NCI-H2227 (cell line): ENCODE measurements at regions not wholly inside any gene's neighbourhood (a gene's known extent, or its start where the extent isn't known, plus 50 kb on each side); places are given as distances from the start of the nearest gene placed in this dataset.

Experiments used
- DNase-seq: peaks from one replicate; lab custom pipeline; 2025; ENCODE audit not compliant: unreplicated experiment; lab: John Stamatoyannopoulos, UW

DNA sequence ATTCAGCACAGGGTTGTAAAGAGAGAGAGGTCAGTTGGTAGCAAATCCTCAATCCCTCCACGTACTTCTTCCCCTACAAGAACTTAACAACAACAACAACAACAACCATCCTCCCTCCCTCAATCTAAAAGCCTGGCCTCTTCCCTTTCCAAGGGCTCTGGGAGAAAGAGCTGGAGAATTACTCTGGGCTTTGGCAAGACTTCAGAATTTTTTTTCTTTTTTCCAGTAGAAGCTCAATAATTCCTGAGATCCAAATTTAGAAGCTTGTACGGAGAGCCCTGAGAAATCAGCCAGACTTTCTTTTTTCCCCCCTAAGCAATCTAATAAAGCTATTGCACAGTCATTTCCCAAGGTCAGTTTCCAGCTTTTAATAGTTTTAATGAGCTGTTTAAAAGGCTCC is 95.8 kb upstream of the CACNA2D3 start:
- no peak for DNase-seq

DNA sequence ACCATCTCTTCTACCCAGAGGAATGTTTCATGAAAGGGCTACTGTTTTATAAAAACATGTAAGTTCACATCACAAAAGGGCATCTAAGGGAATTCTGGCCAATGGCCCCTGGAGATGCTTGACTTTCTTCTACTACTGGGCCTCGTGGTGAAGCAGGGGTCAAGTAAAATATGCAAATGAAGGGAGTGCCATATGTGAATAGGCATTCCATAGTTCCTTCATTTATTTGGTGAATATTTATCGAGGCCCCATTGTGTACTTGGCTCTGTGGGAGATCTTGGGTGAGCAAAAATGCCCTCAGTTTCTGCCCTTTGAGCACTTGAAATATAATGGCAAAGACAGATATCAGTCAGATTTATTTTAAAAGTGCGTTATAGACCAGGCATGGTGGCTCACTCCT is 101.3 kb upstream of the CACNA2D3 start:
- no peak for DNase-seq

DNA sequence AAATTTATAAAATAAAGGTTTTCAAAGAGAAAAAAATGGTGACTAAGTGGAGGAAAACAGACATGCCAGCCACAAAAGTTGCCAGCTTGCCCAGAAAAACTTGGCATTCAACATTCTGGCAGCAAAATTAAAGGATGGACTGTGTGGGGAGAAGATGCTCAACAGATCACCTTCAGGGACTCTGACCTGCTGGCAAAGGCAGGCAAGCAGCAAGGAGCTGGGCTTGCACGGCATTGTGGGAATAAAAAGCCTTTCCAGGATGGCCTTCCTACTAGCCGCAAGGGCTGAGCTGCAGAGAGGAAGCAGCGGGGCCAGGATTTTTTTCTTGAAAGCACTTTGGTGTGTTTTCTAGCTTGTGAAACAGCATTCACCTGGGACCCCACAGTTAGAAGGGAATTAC is 101.9 kb upstream of the CACNA2D3 start:
- peak; percentile 6 for DNase-seq

DNA sequence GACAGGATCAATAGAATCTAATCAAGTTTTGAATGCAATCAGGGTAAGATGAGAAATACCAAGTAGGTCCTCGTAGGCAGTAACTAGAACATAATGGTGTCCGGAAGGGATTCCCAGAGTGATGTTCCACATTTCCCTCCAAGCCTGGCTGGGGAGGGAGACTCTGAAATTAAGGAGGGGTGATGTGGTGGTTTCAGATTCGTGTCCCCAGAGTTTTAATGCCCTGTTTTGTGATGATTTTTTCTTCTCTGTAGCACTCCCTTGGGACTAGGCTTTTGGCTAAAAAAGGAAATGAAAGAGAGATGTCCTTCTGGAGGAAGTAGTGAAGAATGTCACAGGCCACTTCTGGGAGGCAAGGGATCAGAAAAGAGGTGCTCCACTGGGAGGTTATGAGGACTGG is 108.3 kb upstream of the CACNA2D3 start:
- DNase-seq: no peak

DNA sequence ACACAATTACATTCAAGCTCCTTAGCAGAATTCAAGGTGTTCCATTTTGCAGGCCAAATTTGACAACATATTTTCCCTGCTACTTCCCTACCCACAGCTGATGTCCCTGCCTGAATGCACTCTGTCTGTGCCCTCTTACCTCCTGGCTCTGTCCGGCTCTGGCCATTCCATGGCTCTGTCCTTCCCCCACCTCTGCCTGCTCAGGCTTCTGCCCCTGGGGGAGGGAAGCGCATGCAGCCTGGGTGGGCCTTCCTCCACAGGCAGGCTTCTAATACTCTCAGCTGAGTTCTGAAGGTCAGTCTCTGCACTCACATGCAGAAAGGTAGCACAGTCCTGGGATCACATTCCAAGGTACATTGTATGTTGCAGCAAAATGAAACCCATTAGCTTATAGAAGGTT is 113.6 kb upstream of the CACNA2D3 start:
- DNase-seq: no peak

DNA sequence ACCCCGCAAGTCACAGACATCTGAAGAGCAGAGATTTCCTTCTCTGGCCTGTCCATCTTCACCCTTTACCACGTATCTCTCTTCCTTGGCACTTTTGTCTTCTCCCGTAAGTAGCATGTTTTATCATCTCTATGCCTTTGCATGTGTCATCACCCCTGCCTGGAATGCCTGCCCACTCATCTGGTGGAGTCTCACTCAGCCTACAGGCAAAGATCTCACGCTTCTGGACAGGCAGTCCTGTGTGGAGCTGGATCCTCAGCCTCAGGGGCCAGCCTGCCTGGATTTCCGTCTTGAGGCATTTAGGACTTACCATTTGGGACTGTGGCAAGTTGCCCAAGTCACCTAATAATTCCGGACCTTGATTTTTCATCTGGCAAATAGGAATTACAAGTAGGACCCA is 114.3 kb upstream of the CACNA2D3 start:
- no peak for DNase-seq

DNA sequence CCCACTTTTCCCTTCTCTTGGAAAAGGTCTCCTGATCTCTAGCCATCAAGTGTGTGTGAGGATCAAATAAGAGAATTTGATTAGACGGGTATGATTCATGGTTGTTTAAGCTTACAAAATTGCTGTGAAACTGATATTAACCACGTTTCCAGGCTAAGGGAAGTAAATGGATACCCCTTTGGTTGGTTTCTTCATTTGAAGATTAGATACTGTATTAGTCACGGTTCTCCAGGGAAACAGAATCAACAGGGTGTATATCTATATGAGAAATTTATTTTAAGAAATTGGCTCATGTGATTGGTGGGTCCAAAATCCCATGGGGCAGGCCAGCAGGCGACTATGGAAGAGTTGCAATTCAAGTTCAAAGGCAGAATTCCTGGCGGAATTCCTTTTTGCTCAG is 112.7 kb upstream of the SELENOK start:
- no peak for DNase-seq

DNA sequence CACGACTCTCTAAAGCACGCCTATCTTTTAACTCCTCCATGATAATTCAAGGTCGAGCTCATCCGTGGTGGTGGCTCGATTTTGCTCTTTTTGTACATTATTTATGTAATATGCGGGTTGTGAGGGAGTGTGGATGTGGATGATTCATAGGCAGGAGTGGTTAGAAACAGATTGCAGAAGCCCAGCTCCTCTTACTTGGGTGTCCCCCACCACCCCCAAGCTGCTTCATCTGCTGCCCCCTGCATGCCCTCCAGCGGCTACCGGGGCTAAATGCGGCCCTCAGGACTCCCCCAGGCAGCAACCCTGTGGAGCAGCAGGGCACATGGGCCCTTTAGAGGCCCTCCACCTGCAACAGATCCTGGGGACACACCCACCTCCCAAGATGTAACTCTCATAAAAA is 111.5 kb upstream of the SELENOK start:
- no peak for DNase-seq

DNA sequence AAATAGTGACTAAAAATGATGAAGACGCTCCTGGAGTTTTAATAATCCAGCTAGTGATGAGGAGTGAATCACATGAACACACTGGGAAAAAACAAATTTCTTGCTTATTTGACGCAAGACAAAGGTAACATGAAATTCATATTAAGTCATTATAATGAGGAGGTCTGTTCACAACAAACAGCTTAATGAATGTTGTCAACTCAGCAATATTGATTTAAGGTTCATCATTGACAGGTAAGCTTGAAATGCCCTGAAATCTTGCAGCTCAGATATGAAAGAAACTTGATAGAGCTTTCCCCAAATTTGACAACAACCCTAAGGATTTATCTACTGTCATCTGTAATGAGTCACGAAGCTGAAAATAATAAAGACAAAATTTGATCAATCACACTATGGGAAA is 108.1 kb upstream of the SELENOK start:
- no peak for DNase-seq

DNA sequence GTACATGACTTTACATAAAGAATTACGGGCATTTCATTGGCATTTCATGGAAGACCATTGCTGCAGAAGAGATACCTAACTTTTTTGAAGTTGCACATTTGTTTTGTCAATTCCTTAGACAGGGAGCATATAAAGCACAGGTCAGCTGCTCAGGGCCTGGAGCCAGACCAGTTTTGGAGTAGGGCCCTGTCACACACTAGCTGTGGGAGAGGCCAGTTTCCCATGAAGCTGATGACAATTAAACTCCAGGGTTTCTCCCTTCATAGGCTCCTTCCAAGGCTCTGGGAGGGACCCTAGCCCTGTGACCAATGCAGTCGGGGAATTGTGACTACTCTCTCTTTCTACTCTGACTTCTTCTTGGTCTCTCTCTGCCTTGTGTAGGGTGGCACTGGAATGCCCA is 107.3 kb upstream of the SELENOK start:
- DNase-seq: no peak

DNA sequence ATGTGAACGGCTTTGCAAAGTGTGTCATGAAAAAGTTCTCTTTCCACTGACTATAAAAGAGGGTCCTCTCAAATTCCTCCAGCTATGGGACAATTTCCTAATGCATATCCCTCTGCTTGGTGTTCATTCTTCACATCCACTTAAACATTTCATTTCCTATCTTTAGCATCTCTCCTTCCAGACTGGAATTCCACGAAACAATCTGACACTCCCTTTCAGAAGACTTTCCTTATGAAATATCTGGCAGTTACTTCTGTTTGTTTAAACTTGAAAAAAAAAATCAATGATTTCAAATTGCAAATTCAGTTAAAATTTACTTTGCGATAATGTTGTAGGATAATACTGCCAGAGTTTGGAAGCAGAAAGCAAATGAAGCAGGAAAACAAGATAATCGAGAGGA is 105.8 kb upstream of the SELENOK start:
- no peak for DNase-seq

DNA sequence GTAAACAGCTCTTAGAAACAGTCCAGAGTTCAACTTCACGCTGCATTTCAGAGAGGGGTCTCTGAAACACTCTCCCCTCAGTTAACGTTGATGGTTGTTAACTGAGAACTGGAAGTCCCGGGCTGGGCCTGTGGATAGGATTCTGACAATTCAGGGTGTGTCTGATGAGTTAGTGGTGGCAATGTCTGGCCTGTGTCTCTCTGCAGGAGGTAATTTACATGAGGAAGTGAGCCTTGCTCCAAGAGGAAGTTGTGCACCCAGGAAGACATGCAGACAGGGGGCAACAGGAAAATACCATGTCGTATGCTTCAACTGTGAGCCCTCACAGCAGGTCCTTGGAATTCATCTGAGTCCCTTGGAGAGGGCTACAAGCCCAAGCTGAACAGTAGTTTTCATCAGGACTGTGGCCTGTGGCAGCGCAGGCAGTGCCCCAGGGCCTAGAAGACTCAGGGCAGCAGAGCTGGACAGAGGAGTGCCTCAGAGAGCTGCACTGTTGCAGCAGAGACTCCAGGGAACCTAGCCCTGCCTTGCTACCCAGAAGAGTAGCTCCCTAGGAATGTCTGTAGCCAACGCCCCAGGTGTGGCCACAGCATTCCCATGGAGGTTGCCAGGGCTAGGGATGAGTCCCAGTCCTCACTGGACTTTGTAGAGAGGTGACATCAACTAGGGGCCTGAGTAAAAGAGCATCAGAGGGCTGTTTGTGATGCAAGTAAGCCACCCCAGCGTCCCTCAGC is 104.6 kb upstream of the SELENOK start:
- DNase-seq: no peak

DNA sequence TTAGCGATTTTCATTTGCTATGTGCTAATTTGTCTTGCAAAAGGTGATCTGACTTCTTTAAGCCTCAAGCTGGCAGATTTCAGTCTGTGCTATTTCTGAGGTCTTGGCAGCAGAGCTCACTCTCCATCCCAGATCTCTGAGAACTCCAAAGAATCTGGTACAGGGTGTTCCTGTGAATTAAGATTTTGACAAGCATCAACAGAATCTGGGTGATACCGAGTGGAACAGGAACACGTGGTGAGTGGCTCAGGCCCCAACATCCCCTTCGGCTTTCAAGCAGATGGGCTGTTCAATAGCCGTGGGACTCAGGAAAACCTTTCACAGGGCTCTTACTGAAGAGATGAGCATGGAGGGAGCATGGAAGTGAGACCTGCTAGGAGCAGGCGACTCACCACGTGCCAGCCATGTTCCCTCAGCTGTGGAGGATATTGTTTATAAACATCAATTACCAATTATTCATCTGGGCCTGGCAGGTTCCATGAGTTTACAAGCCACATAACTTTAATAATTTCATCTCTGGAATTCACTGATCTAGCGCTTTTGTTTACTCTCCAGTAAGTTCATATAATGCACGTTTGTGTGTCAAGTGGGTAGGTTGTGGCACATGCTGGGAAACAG is 103.4 kb upstream of the SELENOK start:
- no peak for DNase-seq

DNA sequence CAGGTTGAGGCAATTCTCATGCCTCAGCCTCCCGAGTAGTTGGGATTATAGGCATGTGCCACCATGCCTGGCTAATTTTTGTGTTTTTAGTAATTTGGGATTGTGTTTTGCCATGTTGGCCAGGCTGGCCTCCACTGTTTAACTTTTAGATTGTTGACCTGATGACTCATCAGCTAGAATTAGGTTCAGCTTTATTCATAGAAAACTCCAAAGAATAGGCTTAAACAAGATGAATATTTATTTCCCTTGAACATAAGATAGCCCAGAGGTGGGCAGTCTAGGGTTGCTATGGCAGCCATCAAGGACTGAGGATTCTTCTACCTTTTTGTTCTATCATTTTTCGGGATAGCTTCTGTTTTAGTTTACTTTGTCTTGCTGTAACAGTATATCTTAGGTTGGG is 99.6 kb upstream of the SELENOK start:
- DNase-seq: no peak

DNA sequence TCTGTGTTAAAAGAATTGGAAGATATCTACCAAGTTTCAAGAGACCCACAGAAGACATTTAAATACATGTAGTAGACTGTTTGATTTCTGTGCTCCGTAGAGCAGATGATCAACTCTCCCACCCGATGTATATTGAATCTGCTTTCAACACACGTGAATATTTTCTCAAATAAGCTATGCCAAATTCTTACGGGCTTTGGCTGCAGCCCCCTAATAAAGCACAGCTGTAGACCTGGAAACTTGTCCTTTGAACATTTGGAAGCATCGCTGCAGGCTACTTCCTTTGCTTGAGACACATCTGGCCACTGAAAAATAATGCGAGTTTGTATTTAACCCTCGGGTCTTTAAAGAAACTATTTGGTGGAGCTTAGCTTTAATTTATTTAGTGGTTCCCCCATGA is 98.3 kb upstream of the SELENOK start:
- DNase-seq: no peak

DNA sequence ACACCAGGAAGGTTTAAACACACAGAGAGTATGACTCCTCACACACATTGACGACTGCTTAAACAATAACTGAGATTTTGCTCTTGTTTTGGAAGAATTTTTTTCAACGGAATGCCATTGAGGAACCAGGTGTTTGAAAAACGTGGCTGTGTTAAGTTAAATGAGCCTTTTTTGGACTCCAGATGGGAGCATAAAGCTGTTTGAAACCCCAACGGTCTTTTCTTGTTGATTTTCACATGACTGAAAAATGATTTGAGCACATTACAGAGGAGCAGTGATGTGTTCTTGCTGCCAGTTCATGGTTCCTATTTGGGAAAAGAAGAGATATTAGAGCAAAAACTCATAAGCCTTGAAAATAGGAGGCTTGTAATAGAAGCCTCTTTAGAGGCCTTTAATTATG is 97.8 kb upstream of the SELENOK start:
- DNase-seq: no peak

DNA sequence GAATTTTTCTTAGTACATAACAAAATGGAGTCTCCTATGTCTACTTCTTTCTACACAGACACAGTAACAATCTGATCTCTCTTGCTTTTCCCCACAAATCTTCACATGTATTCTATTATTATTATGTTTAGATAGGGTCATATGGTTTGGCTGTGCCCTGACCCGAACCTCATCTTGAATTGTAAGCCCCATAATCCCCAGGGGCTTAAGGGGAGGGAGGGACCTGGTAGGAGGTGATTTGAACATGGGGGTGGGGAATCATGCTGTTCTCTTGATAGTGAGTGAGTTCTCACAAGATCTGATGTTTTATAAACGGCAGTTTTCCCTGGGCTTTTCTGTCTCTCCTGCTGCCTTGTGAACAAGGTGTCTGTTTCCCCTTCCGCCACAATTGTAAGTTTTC is 86.7 kb upstream of the SELENOK start:
- DNase-seq: no peak

DNA sequence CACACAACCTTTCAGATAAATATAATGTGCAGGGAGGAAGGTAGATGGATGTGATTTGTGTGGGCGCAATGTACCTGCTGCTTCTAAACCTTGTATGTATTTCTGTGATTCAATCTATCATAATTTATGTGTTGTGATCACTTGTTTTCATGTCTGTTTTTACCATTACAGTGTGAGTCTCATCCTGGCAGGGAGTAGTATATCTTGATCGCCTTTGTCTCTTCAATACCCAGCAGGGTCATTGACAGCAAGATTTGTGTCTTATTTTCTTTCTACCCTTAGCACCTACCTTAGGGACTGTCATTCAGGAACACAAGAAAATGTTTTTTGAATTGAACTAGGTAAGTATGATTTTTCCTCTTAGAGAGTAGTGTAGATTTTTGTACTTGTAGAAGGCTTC is 83.7 kb upstream of the SELENOK start:
- no peak for DNase-seq

DNA sequence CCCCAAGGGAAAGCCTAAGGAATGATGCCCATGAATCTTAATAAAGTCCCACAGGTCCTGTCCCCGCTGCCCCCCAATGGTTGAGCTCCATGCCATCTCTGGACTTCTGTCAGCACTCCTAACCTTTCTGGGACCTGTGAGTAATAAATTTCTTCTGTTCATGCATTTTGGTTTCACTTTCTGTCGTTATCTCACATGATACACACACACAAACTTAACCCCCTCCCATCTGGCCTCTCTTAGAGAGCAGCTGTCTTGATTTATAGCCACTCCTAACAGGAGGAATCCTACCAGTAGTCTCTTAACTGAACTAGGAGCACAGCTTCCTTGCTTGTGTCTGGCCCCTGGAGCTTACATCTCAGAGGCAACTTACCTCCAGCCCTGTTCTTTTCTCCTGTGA is 82.7 kb upstream of the SELENOK start:
- DNase-seq: no peak

DNA sequence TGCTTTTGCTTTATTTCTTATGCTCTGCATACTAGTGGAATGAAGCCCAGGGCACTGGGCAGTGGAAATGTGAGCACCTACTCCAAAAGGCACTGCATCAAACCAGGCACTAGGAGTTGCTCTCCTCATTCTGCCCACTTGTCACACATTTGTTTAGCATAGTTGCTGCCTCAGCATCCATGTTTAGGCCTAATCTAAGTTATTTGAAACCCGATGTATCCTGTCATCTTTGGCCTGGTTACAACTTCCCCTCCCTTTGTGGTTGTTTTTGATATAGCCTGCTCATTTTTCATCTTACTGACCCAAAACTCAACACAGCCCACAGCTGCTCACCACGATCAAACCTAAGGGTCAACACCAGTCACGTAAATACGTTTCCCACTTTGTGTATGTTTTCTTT is 82.2 kb upstream of the SELENOK start:
- no peak for DNase-seq

DNA sequence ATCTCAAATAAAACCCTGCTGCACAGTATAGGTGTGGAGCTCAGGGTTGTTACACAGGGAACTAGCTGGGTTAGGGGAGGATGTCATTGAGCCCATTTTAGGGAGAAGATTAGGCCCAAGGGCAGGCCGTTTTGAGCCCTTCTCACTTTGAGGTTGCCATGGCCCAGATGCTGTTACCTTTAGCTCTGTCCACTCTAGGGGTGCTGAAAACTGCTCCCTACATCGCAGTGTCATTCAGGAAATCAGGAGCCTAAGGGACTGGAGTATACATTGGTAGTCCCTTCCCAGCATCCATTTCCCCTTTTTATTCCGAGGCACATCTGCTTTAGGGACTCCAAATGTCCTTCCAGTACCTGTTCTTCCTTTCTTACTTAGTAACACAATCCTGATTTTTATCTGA is 79.0 kb upstream of the SELENOK start:
- DNase-seq: no peak

DNA sequence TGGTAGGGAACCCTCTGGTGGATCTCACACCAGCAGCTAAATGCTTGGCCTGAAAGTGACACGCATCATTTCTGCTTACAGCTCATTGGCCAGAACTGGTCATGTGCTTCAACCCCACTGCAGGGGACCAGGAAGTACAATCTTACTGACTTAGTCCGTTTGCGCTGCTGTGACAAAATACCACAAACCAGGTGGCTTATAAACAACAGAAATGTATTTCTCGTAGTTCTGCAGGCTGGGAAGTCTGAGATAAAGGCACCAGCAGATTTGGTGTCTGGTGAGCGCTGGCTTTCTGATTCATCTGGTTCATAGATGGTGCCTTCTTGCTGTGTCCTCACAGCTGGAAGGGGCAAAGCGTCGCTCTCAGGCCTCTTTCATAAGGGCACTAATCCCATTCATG is 77.4 kb upstream of the SELENOK start:
- DNase-seq: no peak

DNA sequence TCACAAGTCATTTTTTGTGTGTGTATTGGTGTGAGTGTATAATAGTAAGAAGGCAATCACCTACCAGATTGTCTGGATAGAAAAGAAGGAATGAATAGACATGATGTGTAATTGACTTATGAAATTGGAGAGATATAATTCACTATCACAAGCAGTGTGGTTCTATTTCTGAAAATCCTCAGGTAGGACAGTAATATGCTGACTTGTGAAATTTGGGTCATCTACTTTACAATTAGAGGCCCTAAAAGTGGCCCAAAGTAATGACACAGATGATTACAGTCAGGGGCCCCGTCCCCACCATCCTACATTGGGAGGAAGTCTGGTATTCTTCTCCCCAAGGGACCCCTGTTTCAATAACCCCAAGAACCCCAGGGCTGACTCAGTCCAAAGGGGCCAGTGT is 73.6 kb upstream of the SELENOK start:
- DNase-seq: no peak
